NAMALWA (cell line): ENCODE measurements at regions not wholly inside any gene's neighbourhood (a gene's known extent, or its start where the extent isn't known, plus 50 kb on each side); places are given as distances from the start of the nearest gene placed in this dataset.

Experiments used
- DNase-seq: peaks from one replicate; pipeline ENCODE4 v3.0.0-alpha.2; 2015; ENCODE audit warnings: low spot score

GRCh38 chr3:176714034-176714433, 483.2 kb downstream of the TBL1XR1 start:
- no peak for DNase-seq

- DNase-seq: no peak
Observed at GRCh38 chr3:176712191-176712590, 485.1 kb downstream of the TBL1XR1 start.

- no peak for DNase-seq
Observed at GRCh38 chr3:176699288-176699687, 498.0 kb downstream of the TBL1XR1 start.

- DNase-seq: no peak
Observed at GRCh38 chr3:176697284-176697889, 499.9 kb downstream of the TBL1XR1 start.

GRCh38 chr3:176696816-176697215, 500.5 kb downstream of the TBL1XR1 start:
- DNase-seq: no peak

GRCh38 chr3:176692966-176693785, 504.1 kb downstream of the TBL1XR1 start:
- no peak for DNase-seq

GRCh38 chr3:176692199-176692965, 504.9 kb downstream of the TBL1XR1 start:
- DNase-seq: no peak

GRCh38 chr3:176690083-176690869, 507.0 kb downstream of the TBL1XR1 start:
- DNase-seq: no peak

- no peak for DNase-seq
Observed at GRCh38 chr3:176687754-176688153, 509.5 kb downstream of the TBL1XR1 start.

GRCh38 chr3:176683382-176683781, 513.9 kb downstream of the TBL1XR1 start:
- no peak for DNase-seq

GRCh38 chr3:176663837-176664831, 533.1 kb downstream of the TBL1XR1 start:
- peak; percentile 41 for DNase-seq

GRCh38 chr3:176663387-176663786, 533.9 kb downstream of the TBL1XR1 start:
- DNase-seq: no peak

- no peak for DNase-seq
Observed at GRCh38 chr3:176661432-176661964, 535.8 kb downstream of the TBL1XR1 start.

GRCh38 chr3:176655404-176656094, 541.7 kb downstream of the TBL1XR1 start:
- no peak for DNase-seq

- no peak for DNase-seq
Observed at GRCh38 chr3:176651622-176652021, 545.7 kb downstream of the TBL1XR1 start.

- DNase-seq: peak; percentile 31
Observed at GRCh38 chr3:176650478-176650877, 546.8 kb downstream of the TBL1XR1 start.

- no peak for DNase-seq
Observed at GRCh38 chr3:176647987-176648386, 549.3 kb downstream of the TBL1XR1 start.

GRCh38 chr3:176633511-176633910, 563.8 kb downstream of the TBL1XR1 start:
- no peak for DNase-seq

- no peak for DNase-seq
Observed at GRCh38 chr3:176632925-176633324, 564.4 kb downstream of the TBL1XR1 start.

- no peak for DNase-seq
Observed at GRCh38 chr3:176631165-176631564, 566.1 kb downstream of the TBL1XR1 start.
